ENCODE measurements at regions not wholly inside any gene's neighbourhood (a gene's known extent, or its start where the extent isn't known, plus 50 kb on each side); places are given as distances from the start of the nearest gene placed in this dataset.

DNA sequence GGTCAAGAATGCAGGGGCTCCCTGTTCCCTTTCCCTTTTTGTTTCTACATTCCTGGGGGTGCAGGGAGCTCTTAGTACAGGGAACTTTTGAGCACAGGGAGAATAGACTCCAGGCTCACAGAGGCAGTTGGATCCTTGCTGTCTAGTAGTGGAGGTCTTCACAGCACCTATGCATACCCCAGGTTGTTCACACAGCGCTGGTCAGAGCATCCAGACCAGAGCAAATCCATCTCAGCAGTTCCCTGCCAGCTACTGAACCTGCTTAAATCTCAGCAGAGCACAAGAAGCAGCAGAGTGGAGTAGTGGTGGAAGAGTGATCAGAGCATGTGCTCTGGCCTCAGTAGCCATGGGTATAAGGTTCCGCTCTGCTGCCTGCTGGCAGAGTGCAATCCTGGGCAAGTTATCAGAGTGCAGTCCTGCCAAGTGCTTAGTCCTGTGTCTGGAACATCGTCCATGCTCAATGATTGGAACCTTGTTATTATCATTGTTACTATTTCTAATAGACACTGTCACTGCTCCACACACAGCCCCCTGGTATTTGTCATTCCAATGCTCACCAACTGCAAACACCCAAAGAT lies 220.4 kb downstream of the CBLN1 start:
- no peak for ATAC-seq
- POLR2A ChIA-PET = no interaction called here

DNA sequence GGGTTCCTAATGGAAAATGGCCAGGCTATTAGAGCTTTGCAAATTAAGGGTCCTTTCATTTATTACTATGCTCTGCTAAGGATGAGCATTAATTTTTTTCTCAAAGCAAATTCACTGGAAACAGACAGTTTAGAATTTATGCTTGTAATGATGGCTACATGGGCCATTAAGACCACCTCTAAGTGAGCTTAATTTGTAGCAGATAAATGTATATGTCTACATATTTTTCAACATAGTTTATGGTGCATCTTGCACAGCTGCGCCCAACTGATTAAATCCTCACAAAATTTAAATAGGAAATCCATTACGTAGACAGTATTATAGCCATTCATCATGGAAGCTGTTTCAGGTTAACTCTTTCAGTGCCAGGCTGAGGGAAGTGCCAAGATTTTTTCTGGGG lies 220.9 kb downstream of the CBLN1 start:
- ATAC-seq (no peak), DNase-seq (no peak)
- H3K4me1 Mint-ChIP-seq (ENCODE audit: low read depth) = no peaks in the 10 kb centered on the region
- no peaks in the 10 kb centered on the region for H3K36me3 Mint-ChIP-seq (ENCODE audit: low read depth)
- POLR2A ChIA-PET = no interaction called here
- H3K9me3 Mint-ChIP-seq (ENCODE audit: insufficient read depth) = no peaks in the 10 kb centered on the region
- no peak overlapping the region for H3K27ac Mint-ChIP-seq
- CTCF ChIA-PET = no interaction called here
- H3K27me3 Mint-ChIP-seq (ENCODE audit: low read depth) = no peaks in the 10 kb centered on the region
- H3K4me3 Mint-ChIP-seq = no peak overlapping the region

More for the DNA sequence above, 220.4 kb downstream of the CBLN1 start:
- Mint-ChIP-seq H3K27ac (no peak overlapping the region), H3K4me3 (no peak overlapping the region), H3K4me1 (ENCODE audit: low read depth) (no peaks in the 10 kb centered on the region), H3K36me3 (ENCODE audit: low read depth) (no peaks in the 10 kb centered on the region), H3K9me3 (ENCODE audit: insufficient read depth) (no peaks in the 10 kb centered on the region), H3K27me3 (ENCODE audit: low read depth) (no peaks in the 10 kb centered on the region)
- CTCF ChIA-PET = no interaction called here
- no peak for DNase-seq

DNA sequence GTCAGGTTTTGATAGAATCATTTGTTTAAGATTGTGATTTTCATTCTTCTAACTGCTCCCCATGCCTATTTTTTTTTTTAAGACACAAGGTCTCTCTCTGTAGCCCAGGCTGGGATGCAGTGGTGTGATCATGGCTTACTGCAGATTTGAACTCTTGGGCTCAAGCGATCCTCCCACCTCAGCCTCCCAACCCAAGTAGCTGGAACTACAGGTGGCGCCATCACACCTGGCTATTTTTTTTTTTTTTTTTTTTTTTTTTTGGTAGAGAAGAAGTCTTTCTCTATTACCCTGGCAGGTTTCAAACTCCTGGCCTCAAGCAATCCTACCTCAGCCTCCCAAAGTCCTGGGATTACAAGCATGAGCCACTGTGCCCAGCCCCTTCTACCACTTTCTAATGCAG lies 223.3 kb downstream of the CBLN1 start:
- H3K9me3 Mint-ChIP-seq (ENCODE audit: insufficient read depth) = no peaks in the 10 kb centered on the region
- no peaks in the 10 kb centered on the region for H3K36me3 Mint-ChIP-seq (ENCODE audit: low read depth)
- POLR2A ChIA-PET = no interaction called here
- H3K4me1 Mint-ChIP-seq (ENCODE audit: low read depth) = no peaks in the 10 kb centered on the region
- H3K27ac Mint-ChIP-seq = no peak overlapping the region
- no peak for ATAC-seq
- no peak overlapping the region for H3K4me3 Mint-ChIP-seq
- DNase-seq = no peak
- CTCF ChIA-PET = no interaction called here
- no peaks in the 10 kb centered on the region for H3K27me3 Mint-ChIP-seq (ENCODE audit: low read depth)

DNA sequence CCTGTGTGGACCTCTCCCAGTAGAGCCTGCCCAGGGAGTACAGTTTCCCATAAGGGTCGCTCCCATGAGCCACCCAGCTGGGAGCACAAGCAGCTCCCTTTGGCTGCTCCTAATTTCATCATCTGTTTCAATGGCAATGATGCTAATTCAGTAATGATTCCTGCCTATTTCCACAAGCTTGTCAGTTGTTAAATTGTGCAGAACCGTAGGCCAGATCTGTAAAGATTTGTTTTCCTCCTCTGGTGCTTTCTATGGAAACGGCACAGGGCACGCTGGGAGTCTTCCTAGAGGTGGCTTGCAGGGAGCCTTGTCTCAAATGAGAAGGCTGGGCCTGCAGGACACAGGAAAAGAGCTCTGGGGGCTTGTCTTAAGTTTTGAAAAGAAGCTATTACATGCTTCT lies 223.7 kb downstream of the CBLN1 start:
- Mint-ChIP-seq H3K4me1 (ENCODE audit: low read depth) (no peaks in the 10 kb centered on the region), H3K36me3 (ENCODE audit: low read depth) (no peaks in the 10 kb centered on the region), H3K9me3 (ENCODE audit: insufficient read depth) (no peaks in the 10 kb centered on the region), H3K27me3 (ENCODE audit: low read depth) (no peaks in the 10 kb centered on the region), H3K27ac (no peak overlapping the region), H3K4me3 (no peak overlapping the region)
- ATAC-seq = no peak
- no peak for DNase-seq
- CTCF ChIA-PET = no interaction called here
- POLR2A ChIA-PET = no interaction called here

DNA sequence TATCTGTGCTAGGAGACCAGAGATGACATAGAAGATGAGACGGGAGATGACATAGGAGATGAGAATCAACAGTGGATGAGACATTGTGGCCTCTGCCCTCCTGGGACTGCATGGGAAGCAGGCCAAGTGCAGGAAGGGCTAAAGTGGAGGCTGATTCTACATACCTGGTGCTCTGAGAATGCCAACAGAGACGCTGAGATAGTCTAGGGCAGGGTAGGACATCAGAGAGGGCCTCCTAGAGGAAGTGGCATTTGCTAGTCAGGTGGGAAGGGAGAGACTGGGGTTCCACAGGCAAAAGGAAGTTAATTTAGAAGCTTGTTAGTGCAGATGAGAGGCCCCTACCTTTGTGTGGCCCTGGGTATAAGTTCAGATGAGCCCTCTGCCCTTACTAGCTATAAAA lies 224.2 kb downstream of the CBLN1 start:
- Mint-ChIP-seq H3K36me3 (ENCODE audit: low read depth) (no peaks in the 10 kb centered on the region), H3K4me3 (no peak overlapping the region), H3K27me3 (ENCODE audit: low read depth) (no peaks in the 10 kb centered on the region), H3K27ac (no peak overlapping the region), H3K9me3 (ENCODE audit: insufficient read depth) (no peaks in the 10 kb centered on the region), H3K4me1 (ENCODE audit: low read depth) (no peaks in the 10 kb centered on the region)
- DNase-seq (no peak), ATAC-seq (no peak)
- ChIA-PET POLR2A (no interaction called here), CTCF (no interaction called here)

DNA sequence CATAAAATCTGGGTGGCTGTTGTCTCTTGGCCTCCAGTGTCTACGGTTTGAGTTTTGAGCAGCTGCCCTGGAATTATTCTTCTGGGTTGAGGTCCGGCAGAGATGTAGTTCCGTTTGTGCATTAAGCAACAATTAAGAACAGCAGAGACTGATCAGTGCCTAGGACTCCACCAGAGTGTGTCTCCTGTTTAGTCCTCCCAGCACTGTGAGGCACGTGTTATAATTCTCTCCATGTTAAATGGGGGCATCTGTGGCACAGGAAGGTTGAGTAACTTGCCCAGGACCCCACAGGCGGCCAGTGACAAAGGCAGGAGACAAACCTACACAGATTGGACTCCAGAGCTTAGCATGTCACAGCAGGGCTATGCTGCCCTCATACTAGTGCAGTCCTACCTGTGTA lies 225.1 kb downstream of the CBLN1 start:
- Mint-ChIP-seq H3K27me3 (ENCODE audit: low read depth) (no peaks in the 10 kb centered on the region), H3K27ac (no peak overlapping the region), H3K36me3 (ENCODE audit: low read depth) (no peaks in the 10 kb centered on the region), H3K4me1 (ENCODE audit: low read depth) (no peaks in the 10 kb centered on the region), H3K4me3 (no peak overlapping the region), H3K9me3 (ENCODE audit: insufficient read depth) (no peaks in the 10 kb centered on the region)
- no peak for ATAC-seq
- no peak for DNase-seq
- CTCF ChIA-PET = no interaction called here
- POLR2A ChIA-PET = no interaction called here

DNA sequence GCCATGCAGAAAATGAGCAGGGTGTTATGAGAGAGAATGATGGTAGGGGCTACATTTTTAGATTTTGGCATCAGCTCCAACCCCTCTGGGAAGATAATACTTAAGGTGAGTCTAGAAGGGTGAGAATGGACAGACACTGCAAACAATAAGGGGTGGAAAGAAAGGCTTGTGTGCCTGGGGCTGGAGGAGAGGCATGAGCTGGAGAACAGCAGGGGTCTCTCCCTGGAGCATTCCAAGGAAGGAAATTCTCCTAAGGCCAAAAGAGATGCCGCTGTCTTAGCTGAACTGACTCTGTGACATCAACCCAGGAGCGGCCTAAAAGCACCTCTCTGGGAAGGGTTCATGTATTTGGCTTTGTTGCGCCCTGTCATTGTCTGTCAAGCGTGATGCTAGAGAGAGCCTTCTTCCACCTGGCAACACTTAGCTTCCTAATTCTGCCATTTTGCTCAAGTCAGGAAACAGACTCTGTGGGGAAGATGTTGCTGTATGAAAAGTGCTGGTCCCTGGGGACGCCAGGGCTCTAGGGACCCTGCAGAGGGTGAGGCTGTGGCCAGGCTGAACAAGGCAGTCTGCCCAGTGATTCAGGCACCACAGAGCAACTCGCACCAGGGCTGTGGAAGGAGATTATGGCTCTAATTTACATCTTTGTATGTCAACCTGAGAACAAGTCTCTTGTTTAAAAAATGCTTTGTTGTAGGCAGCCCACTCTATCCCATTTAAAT lies 225.7 kb downstream of the CBLN1 start:
- ATAC-seq (no peak), DNase-seq (no peak)
- CTCF ChIA-PET = no interaction called here
- Mint-ChIP-seq H3K4me3 (no peak overlapping the region), H3K27ac (no peak overlapping the region), H3K27me3 (ENCODE audit: low read depth) (no peaks in the 10 kb centered on the region), H3K36me3 (ENCODE audit: low read depth) (no peaks in the 10 kb centered on the region), H3K9me3 (ENCODE audit: insufficient read depth) (no peaks in the 10 kb centered on the region), H3K4me1 (ENCODE audit: low read depth) (no peaks in the 10 kb centered on the region)
- POLR2A ChIA-PET = no interaction called here

DNA sequence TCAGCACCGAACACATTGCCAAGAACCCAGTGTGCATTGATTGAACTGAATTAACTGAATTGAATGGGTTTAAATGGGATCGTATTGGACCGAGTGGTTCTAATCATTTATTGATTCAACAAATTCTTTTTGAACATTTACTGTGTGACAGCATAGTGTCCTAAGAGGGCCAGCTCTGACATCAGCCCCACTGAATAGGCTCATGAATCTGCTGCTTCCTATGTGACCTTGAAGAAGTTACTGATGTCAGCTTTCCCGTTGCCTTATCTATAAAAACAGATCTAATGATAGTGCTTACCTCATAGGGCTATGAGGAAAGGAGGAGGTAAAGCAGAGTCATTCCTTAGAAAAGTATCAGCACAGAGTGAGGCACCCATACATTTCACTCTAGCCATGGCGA lies 226.3 kb downstream of the CBLN1 start:
- ATAC-seq (no peak), DNase-seq (no peak)
- Mint-ChIP-seq H3K27me3 (ENCODE audit: low read depth) (no peaks in the 10 kb centered on the region), H3K27ac (no peak overlapping the region), H3K36me3 (ENCODE audit: low read depth) (no peaks in the 10 kb centered on the region), H3K9me3 (ENCODE audit: insufficient read depth) (no peaks in the 10 kb centered on the region), H3K4me3 (no peak overlapping the region), H3K4me1 (ENCODE audit: low read depth) (no peaks in the 10 kb centered on the region)
- CTCF ChIA-PET = no interaction called here
- POLR2A ChIA-PET = no interaction called here

DNA sequence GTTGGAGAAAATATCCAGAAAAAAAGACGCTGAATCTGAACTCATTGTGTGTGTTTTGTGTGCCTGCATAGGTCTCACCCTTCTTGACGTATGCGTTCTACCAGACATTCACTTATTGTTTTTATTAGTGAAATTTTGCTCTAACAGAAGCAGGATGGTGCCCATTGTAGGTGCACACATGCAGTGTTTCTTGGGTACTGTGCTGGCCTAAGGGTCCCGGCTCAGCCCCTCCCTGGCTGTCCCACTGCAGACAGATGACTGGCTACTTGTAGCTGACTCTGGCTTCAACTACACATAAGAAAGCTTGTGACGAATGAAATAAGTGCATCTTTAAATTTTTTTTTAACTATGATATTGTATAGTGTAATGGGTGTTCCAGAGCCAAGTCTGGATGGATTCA lies 227.0 kb downstream of the CBLN1 start:
- no peaks in the 10 kb centered on the region for H3K36me3 Mint-ChIP-seq (ENCODE audit: low read depth)
- ATAC-seq (no peak), DNase-seq (no peak)
- no peaks in the 10 kb centered on the region for H3K4me1 Mint-ChIP-seq (ENCODE audit: low read depth)
- no peaks in the 10 kb centered on the region for H3K9me3 Mint-ChIP-seq (ENCODE audit: insufficient read depth)
- ChIA-PET POLR2A (no interaction called here), CTCF (no interaction called here)
- H3K4me3 Mint-ChIP-seq = no peak overlapping the region
- H3K27me3 Mint-ChIP-seq (ENCODE audit: low read depth) = no peaks in the 10 kb centered on the region
- no peak overlapping the region for H3K27ac Mint-ChIP-seq

DNA sequence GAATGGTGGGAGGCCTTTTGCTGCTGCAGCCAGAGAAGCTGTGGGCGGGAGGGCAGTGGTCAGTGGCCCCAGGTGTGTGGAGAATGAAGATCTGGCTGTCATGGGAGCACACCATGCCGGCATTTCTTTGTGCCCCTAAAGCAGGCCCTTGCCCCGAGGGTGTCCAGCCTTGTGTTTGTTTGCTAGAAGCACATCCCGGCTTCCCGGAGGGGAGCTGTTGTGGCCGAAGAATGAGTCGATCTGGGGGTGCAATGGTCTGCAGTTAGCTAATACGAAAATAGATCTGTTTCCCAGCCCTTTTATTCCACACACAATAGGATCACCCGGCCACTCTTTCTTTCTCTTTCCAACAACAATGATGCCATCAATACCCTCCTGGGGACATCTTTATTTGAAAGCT lies 228.8 kb downstream of the CBLN1 start:
- Mint-ChIP-seq H3K36me3 (ENCODE audit: low read depth) (no peaks in the 10 kb centered on the region), H3K4me1 (ENCODE audit: low read depth) (no peaks in the 10 kb centered on the region), H3K4me3 (no peak overlapping the region), H3K9me3 (ENCODE audit: insufficient read depth) (no peaks in the 10 kb centered on the region), H3K27me3 (ENCODE audit: low read depth) (no peaks in the 10 kb centered on the region), H3K27ac (no peak overlapping the region)
- DNase-seq (no peak), ATAC-seq (no peak)
- ChIA-PET CTCF (no interaction called here), POLR2A (no interaction called here)

DNA sequence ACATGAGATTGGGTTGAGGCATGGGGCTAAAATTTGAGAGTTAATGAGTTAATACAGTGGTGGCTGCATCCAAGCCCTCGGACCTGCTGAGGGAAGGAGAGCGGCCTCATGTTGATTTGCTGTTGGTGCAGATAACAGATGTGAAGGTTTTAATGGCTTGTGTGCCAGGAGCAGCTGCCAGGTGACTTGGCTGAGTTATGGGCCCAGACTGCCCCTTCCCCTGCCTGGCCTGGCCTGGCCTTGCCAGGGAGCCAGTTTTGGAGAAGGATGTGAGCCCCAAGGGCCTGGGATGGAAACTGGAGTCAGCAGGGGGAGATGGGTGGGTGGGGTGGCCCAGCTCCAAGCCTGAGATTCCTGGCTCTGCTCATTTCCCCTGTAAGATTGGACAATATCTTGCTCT lies 230.1 kb downstream of the CBLN1 start:
- no peaks in the 10 kb centered on the region for H3K27me3 Mint-ChIP-seq (ENCODE audit: low read depth)
- H3K9me3 Mint-ChIP-seq (ENCODE audit: insufficient read depth) = no peaks in the 10 kb centered on the region
- CTCF ChIA-PET = no interaction called here
- H3K4me3 Mint-ChIP-seq = no peak overlapping the region
- ATAC-seq (no peak), DNase-seq (no peak)
- no peak overlapping the region for H3K27ac Mint-ChIP-seq
- POLR2A ChIA-PET = no interaction called here
- H3K4me1 Mint-ChIP-seq (ENCODE audit: low read depth) = no peaks in the 10 kb centered on the region
- H3K36me3 Mint-ChIP-seq (ENCODE audit: low read depth) = no peaks in the 10 kb centered on the region

DNA sequence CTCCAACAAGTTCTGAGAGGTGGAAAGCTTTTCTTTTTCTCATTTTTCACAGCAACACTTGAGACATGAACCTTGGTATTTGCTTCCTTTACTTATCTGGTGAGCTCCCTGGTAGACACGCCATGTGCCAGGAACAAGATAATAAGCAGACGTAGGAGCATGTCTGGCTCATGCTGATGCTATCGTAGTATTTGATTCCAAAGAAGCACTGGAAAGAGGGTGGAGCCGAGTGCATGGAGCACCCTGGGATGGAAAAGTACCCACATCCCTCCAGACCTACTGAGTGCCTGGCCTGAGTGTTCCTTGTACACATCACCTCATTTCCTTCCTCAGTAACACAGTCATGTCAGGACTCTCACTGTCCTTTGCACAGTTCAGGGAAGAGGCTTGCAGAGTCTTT lies 231.0 kb downstream of the CBLN1 start:
- Mint-ChIP-seq H3K27me3 (ENCODE audit: low read depth) (no peaks in the 10 kb centered on the region), H3K4me3 (no peak overlapping the region), H3K4me1 (ENCODE audit: low read depth) (no peaks in the 10 kb centered on the region), H3K9me3 (ENCODE audit: insufficient read depth) (no peaks in the 10 kb centered on the region), H3K36me3 (ENCODE audit: low read depth) (no peaks in the 10 kb centered on the region), H3K27ac (no peak overlapping the region)
- DNase-seq (no peak), ATAC-seq (no peak)
- ChIA-PET POLR2A (no interaction called here), CTCF (no interaction called here)

DNA sequence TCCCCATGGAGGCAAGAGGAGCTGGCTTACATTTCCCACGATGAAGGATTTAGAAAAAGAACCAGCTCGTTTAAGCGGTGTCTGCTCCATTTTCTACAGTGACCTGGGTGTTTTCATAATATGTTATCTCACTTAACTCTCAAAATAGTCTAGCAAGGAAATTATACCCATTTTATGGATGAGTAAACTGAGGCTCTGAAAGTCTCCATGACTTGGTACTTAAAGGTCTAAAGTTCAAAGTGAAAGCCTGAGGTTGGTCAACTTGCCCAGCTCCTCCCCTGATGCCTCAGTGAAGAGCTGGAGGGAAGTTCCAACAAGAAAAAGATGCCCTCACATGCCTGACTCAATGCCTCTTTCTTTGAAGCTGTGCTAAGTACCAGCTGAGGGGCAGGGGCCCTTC lies 232.0 kb downstream of the CBLN1 start:
- H3K9me3 Mint-ChIP-seq (ENCODE audit: insufficient read depth) = no peaks in the 10 kb centered on the region
- ChIA-PET CTCF (no interaction called here), POLR2A (no interaction called here)
- DNase-seq (no peak), ATAC-seq (no peak)
- H3K4me1 Mint-ChIP-seq (ENCODE audit: low read depth) = no peaks in the 10 kb centered on the region
- no peaks in the 10 kb centered on the region for H3K36me3 Mint-ChIP-seq (ENCODE audit: low read depth)
- no peaks in the 10 kb centered on the region for H3K27me3 Mint-ChIP-seq (ENCODE audit: low read depth)
- H3K27ac Mint-ChIP-seq = no peak overlapping the region
- no peak overlapping the region for H3K4me3 Mint-ChIP-seq

All from activated CD8-positive, alpha-beta T cell treated with anti-CD3 and anti-CD28 coated beads, Interleukin-2, amount 10 ng/mL, durations not matched to agents 7 days and 5 days (primary cell).